Activated T-cell treated with anti-CD3 and anti-CD28 coated beads, Interleukin-2, amount 50 U/mL, for 72 hours (primary cell): ENCODE measurements at regions not wholly inside any gene's neighbourhood (a gene's known extent, or its start where the extent isn't known, plus 50 kb on each side); places are given as distances from the start of the nearest gene placed in this dataset.

Experiments
- ATAC-seq, 2 donors: fragments of 150-1000 bp; cut with Tn5 transposase; replicated peaks in 1 of 2; 2 replicates each; pipeline ENCODE4 v1.10.0; 2021; ENCODE audit warnings: moderate library complexity in 2 of 2, mild to moderate bottlenecking in 1 of 2
- DNase-seq, 2 donors: peaks; one replicate each; pipeline ENCODE4 v3.0.0; 2021 to 2022; ENCODE audit warnings: mixed read lengths in 1 of 2
- H3K27ac Mint-ChIP-seq: one replicate; pipeline ENCODE4 v1.8.0; 2022; ENCODE audit warnings: mild to moderate bottlenecking, moderate library complexity, mixed read lengths
- H3K27me3 Mint-ChIP-seq: one replicate; pipeline ENCODE4 v1.8.0; 2022; ENCODE audit warnings: low read depth, mixed read lengths
- H3K36me3 Mint-ChIP-seq, 2 donors: one replicate each; pipeline ENCODE4 v1.8.0; 2022; ENCODE audit warnings: mixed read lengths in 2 of 2, mild to moderate bottlenecking in 1 of 2; ENCODE audit not compliant: insufficient read depth in 2 of 2
- H3K4me1 Mint-ChIP-seq: one replicate; pipeline ENCODE4 v1.8.0; 2022; ENCODE audit warnings: low read depth, mixed read lengths
- H3K4me3 Mint-ChIP-seq, 2 donors: one replicate each; pipeline ENCODE4 v1.8.0; 2022; ENCODE audit warnings: mild to moderate bottlenecking in 2 of 2, mixed read lengths in 2 of 2, moderate library complexity in 2 of 2
- H3K9me3 Mint-ChIP-seq, 2 donors: one replicate each; pipeline ENCODE4 v1.8.0; 2022; ENCODE audit warnings: mixed read lengths in 2 of 2

GRCh38 chr12:19893514-19893913, 454.2 kb downstream of the AEBP2 start:
- Mint-ChIP-seq H3K9me3 (peaks cover 0 to 2% of the 10 kb centered on the region in 2 donors), H3K27ac (peak overlapping the region; percentile 99), H3K36me3 (no peaks in the 10 kb centered on the region), H3K4me3 (no peak overlapping the region), H3K27me3 (peaks cover 16% of the 10 kb centered on the region), H3K4me1 (peaks cover 26% of the 10 kb centered on the region)
- DNase-seq (no peak), ATAC-seq (peak in 1 of 2 donors; percentile 30)

DNA sequence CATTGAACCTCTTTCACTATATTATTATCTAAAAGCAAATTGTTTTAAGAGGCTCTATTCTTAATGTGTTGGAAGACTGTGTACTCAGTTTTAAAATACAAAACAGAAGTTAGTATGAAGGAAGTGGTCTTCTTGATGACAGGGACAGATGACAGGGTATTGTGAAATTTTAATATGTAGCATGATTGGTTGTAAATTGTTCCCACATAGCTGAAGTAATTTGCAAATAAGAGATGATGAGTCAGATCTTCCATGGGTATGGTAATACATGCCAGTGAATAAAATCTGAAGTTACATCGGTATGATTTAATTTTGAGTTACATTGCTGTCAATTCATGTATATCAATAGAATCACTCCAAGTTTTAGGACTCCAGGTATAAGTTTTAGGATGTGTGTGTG, 454.8 kb downstream of the AEBP2 start:
- H3K4me1 Mint-ChIP-seq: peaks cover 26% of the 10 kb centered on the region
- DNase-seq: no peak
- H3K27me3 Mint-ChIP-seq: peaks cover 16% of the 10 kb centered on the region
- ATAC-seq: peak; percentile 75 to 79
- no peaks in the 10 kb centered on the region for H3K36me3 Mint-ChIP-seq
- peaks cover 0 to 2% of the 10 kb centered on the region in 2 donors for H3K9me3 Mint-ChIP-seq
- H3K27ac Mint-ChIP-seq: peak overlapping the region; percentile 99
- peak overlapping the region; percentile 61 to 88 for H3K4me3 Mint-ChIP-seq

DNA sequence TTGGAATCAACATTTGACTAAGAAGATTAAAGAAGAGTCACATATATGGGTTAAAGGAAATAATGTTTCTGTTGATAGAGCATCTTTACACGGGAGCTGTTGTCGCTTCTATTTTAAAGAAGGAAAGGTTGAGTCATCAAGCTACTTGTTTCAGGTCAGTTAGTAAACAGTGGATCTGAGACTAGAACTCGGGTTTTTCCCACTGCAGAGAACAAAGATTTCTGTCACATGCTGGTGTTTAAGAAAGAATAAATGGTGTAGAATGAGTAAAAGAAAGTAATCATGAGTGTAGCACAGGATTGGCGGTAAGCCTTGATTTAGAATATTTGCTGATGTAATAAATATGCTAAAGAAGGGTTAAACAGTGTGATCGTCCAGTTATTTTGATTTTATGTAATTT, 455.5 kb downstream of the AEBP2 start:
- no peaks in the 10 kb centered on the region for H3K36me3 Mint-ChIP-seq
- ATAC-seq (peak; percentile 81 to 83), DNase-seq (peak; percentile 20 to 31)
- peaks cover 16% of the 10 kb centered on the region for H3K27me3 Mint-ChIP-seq
- H3K4me1 Mint-ChIP-seq: peaks cover 26% of the 10 kb centered on the region
- peak overlapping the region; percentile 99 for H3K27ac Mint-ChIP-seq
- H3K9me3 Mint-ChIP-seq: peaks cover 0 to 2% of the 10 kb centered on the region in 2 donors
- H3K4me3 Mint-ChIP-seq: peak overlapping the region; percentile 61 to 88

DNA sequence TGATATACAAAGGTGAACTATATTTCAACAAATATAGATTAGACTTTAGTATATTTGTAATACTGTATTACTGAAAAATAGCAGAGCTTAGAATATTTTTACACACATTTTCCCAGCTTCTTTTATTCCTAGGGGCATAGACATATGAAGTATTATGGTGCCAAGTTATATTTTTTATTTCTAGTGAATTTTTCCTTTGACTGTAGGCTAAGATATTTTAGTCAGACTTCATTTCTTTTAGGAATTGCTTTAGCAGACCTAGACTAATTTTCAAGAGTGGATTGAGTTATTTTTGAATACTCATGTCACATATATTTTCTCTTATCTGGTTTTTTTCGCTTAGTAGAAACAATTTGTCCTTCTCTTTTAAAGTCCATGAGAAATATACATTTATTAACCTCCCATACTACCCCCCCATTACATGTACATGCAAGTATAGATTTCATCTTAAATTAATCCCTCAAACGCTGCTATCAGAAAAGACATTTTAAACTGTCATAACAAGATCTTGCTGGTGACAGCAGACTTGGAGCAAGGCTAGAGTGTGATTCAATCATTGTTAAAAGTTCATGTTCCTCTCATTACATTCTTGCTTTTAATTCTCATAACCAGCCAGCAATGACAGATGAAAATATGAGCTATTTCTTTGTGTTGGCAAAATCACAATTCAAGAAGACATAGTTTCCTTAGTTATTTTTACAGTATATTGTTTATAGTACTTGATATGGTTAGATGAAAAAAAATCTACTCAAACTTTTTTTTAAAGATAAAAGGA, 456.1 kb downstream of the AEBP2 start:
- H3K4me1 Mint-ChIP-seq: peaks cover 26% of the 10 kb centered on the region
- DNase-seq (no peak), ATAC-seq (no peak)
- peak overlapping the region; percentile 27 to 57 for H3K4me3 Mint-ChIP-seq
- peaks cover 0 to 2% of the 10 kb centered on the region in 2 donors for H3K9me3 Mint-ChIP-seq
- H3K27me3 Mint-ChIP-seq: peaks cover 16% of the 10 kb centered on the region
- no peaks in the 10 kb centered on the region for H3K36me3 Mint-ChIP-seq
- peak overlapping the region; percentile 99 for H3K27ac Mint-ChIP-seq

DNA sequence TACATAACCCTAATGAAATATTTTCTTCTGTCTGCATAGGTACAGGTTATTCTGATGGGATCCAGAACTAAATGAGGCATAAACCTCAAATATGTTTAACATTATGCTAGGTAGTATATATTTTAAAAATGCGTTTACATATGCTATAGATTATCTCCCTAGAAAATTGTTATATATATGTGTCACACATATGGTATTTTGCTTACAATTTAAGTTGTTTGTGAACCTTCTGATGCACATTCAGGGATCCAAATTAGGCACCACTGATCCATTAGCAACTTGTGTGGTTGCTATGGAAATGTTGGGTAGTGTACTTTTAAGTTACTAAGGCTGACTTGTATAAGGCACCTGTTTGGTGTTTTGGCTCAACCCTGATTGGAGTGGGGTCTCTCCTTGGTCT, 456.7 kb downstream of the AEBP2 start:
- DNase-seq (no peak), ATAC-seq (no peak)
- Mint-ChIP-seq H3K4me3 (no peak overlapping the region), H3K4me1 (peaks cover 26% of the 10 kb centered on the region), H3K36me3 (no peaks in the 10 kb centered on the region), H3K27ac (no peak overlapping the region), H3K27me3 (peaks cover 16% of the 10 kb centered on the region), H3K9me3 (peaks cover 0 to 2% of the 10 kb centered on the region in 2 donors)

- Mint-ChIP-seq H3K4me1 (peaks cover 26% of the 10 kb centered on the region), H3K9me3 (peaks cover 0 to 2% of the 10 kb centered on the region in 2 donors), H3K27me3 (peaks cover 16% of the 10 kb centered on the region), H3K4me3 (no peak overlapping the region), H3K27ac (no peak overlapping the region), H3K36me3 (no peaks in the 10 kb centered on the region)
- no peak for DNase-seq
- no peak for ATAC-seq
Observed at GRCh38 chr12:19896534-19896933, 457.2 kb downstream of the AEBP2 start.

DNA sequence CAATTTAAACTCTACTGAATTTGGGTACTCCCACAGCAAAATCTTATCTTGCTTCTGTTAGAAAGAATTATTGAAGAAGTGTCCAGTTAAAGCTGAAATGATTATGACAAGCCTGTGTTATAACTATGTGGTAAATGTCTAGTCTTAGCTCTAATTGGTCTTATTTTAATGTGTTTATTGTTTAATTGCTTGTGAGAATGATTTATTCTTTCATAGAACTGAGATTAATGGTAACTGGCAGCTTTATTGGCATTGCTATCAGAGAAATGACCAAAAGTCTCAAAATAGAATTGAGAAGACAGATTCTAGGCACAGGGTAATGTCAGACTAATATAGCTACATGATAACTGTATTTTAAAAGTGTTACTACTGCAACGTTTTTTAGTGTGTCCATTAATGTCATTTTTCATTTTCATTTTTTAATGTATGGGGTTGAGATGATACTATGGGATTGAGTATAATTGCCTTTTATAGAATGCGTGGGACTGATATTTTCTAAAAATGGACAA, 458.7 kb downstream of the AEBP2 start:
- no peak for ATAC-seq
- H3K27me3 Mint-ChIP-seq: peaks cover 16% of the 10 kb centered on the region

GRCh38 chr12:19901841-19902240, 462.5 kb downstream of the AEBP2 start:
- Mint-ChIP-seq H3K27me3 (peaks cover 11% of the 10 kb centered on the region), H3K27ac (no peak overlapping the region), H3K9me3 (no peaks in the 10 kb centered on the region), H3K4me3 (no peak overlapping the region), H3K36me3 (no peaks in the 10 kb centered on the region), H3K4me1 (no peaks in the 10 kb centered on the region)
- DNase-seq (no peak), ATAC-seq (no peak)

More for the DNA sequence above, 458.7 kb downstream of the AEBP2 start:
- Mint-ChIP-seq H3K4me3 (no peak overlapping the region), H3K4me1 (peaks cover 26% of the 10 kb centered on the region), H3K27ac (no peak overlapping the region), H3K9me3 (peaks cover 0 to 2% of the 10 kb centered on the region in 2 donors), H3K36me3 (no peaks in the 10 kb centered on the region)
- no peak for DNase-seq

- DNase-seq (no peak), ATAC-seq (no peak)
- Mint-ChIP-seq H3K27ac (no peak overlapping the region), H3K36me3 (no peaks in the 10 kb centered on the region), H3K27me3 (no peaks in the 10 kb centered on the region), H3K9me3 (no peaks in the 10 kb centered on the region), H3K4me3 (no peak overlapping the region), H3K4me1 (peaks cover 8% of the 10 kb centered on the region)
Observed at GRCh38 chr12:19904819-19905218, 463.5 kb upstream of the PDE3A start.

DNA sequence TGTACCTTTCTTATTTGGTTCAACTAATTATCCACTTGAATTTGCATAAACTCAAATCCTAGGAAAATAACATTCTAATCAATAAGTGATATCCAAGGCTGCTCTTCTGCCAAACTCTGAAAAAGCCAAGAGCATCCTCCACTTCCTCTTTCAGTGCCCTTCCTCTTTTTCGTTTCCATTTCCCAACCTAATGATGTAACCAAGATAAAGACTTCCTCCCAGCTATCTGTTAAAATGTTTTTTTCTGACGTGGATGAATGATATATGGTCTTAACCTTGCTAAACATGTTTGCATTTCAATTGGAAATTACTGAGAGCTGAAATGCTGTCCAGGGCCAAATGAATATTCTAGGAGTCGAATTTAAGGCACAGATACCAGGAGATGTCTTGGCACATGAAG, 459.5 kb upstream of the PDE3A start:
- no peak overlapping the region for H3K4me3 Mint-ChIP-seq
- no peak for DNase-seq
- no peaks in the 10 kb centered on the region for H3K36me3 Mint-ChIP-seq
- no peaks in the 10 kb centered on the region for H3K27me3 Mint-ChIP-seq
- peaks cover 8% of the 10 kb centered on the region for H3K4me1 Mint-ChIP-seq
- no peak overlapping the region for H3K27ac Mint-ChIP-seq
- no peaks in the 10 kb centered on the region for H3K9me3 Mint-ChIP-seq
- no peak for ATAC-seq

GRCh38 chr12:19909418-19909817, 458.9 kb upstream of the PDE3A start:
- no peak overlapping the region for H3K27ac Mint-ChIP-seq
- H3K9me3 Mint-ChIP-seq: no peaks in the 10 kb centered on the region
- H3K36me3 Mint-ChIP-seq: no peaks in the 10 kb centered on the region
- H3K4me3 Mint-ChIP-seq: no peak overlapping the region
- DNase-seq (no peak), ATAC-seq (no peak)
- no peaks in the 10 kb centered on the region for H3K27me3 Mint-ChIP-seq
- peaks cover 8% of the 10 kb centered on the region for H3K4me1 Mint-ChIP-seq

DNA sequence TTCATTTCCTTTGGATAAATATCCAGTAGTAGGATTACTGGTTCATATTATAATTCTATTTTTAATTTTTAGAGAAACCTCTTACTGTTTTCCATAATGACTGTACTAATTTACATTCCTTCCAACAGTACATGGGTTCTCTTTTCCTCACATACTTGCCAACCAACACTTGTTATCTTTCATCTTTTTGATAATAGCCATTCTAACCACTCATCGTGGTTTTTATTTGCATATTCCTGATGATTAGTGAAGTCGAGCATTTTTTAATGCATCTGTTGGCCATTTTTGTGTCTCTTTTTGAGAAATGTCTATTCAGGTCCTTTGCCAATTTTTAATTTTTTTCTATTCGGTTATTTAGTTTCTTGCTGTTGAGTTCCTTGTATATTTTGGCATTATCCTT, 457.7 kb upstream of the PDE3A start:
- Mint-ChIP-seq H3K4me1 (peaks cover 8% of the 10 kb centered on the region), H3K4me3 (no peak overlapping the region), H3K36me3 (no peaks in the 10 kb centered on the region), H3K27me3 (no peaks in the 10 kb centered on the region), H3K9me3 (no peaks in the 10 kb centered on the region), H3K27ac (no peak overlapping the region)
- ATAC-seq (no peak), DNase-seq (no peak)

DNA sequence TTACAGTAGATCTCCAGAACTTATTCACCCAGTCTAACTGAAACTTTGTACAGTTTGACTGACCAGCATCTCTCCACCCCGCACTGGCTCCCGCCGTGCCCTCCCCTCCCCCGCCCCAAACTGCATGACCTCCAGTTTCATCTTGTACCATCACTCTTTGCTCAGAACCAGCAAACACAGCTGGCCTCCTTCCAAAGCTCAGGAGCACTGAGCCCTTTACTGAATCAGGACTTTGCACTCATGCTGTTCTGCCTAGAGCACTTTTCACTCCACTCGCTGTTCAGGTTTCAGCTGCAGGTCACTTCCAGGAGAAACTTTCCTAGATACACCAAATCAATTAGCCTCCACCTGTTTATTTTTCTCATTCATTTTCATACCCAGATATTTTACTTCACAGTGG, 455.3 kb upstream of the PDE3A start:
- ATAC-seq: no peak
- H3K4me3 Mint-ChIP-seq: no peak overlapping the region

More for the DNA sequence above, 455.3 kb upstream of the PDE3A start:
- Mint-ChIP-seq H3K27ac (no peak overlapping the region), H3K36me3 (no peaks in the 10 kb centered on the region), H3K27me3 (no peaks in the 10 kb centered on the region), H3K9me3 (no peaks in the 10 kb centered on the region), H3K4me1 (peaks cover 8% of the 10 kb centered on the region)
- DNase-seq: no peak
